ENCODE measurements at regions not wholly inside any gene's neighbourhood (a gene's known extent, or its start where the extent isn't known, plus 50 kb on each side); places are given as distances from the start of the nearest gene placed in this dataset.
A peak's percentile ranks its signal among the peaks of the same experiment; 100 is the strongest.

DNA sequence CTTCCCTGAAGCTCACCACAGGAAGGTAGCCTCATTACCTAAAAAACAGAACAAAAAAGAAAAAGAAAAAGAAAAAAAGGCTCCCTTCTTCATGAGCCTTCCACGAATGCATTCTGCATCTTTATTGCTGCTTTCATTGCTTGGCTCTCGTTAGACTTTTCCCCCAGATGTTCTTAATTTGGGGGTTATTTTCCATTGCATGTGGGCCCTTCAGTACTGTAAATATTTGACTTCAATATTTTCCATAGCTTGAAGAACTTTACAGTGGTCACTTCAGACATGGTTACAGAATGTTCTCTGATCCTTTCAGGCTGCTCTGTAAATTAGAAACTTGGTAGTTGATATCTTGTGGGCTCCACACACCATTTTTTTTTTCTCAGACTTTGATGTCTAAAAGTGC is 65.6 kb upstream of the COPS8 start:
- DNase-seq, result no peak

DNA sequence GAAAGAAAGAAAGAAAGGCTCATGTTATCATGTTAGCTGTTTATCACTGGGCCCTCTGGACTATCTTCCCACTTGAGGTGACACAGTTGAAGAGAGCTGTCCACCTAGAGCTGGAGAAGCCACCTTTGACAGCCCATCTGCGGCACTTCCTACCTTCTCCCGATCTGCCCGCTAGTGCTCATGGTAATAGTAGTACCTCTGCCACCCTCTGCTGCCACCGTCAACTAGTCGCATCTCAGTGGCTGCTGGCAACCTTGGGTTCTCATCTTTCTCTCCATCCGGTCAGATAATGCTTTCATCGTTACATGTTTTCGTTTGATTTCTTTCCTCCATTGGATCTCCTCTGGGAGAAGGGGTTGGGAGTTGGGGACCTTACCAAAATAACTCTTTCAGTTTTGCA is 63.2 kb upstream of the COPS8 start:
- DNase-seq, result no peak

DNA sequence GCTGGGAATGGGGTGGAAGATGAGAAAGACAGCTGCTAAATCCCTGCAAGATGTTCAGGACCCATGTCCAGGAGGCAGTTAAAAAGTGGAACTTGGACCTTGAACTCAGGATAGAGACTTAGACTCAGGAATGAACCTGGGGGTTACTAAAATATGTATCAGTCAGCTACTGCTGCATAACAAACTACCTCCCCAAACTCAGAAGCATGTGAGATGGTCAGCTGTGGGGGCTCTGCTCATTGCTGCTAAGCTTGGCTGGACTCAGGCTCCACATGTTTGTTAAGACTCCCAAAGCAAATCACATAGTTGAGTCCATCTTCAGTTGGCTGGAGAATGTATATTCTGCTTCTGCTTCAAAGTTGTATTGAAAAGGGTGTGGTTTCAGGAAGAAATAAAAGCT is 61.4 kb upstream of the COPS8 start:
- DNase-seq, result no peak

GRCh38 chr2:237025090-237025865 is 60.4 kb upstream of the COPS8 start:
- no peak for DNase-seq

GRCh38 chr2:237026981-237027711 is 58.5 kb upstream of the COPS8 start:
- peak in 35 of 56 donors; percentile 2 to 72 (median 20) for DNase-seq

GRCh38 chr2:237027712-237028029 is 58.0 kb upstream of the COPS8 start:
- DNase-seq, result no peak

- DNase-seq, result no peak
Measured at GRCh38 chr2:237030382-237030781, 55.3 kb upstream of the COPS8 start.

- no peak for DNase-seq
Measured at GRCh38 chr2:237033536-237034060, 52.1 kb upstream of the COPS8 start.

DNA sequence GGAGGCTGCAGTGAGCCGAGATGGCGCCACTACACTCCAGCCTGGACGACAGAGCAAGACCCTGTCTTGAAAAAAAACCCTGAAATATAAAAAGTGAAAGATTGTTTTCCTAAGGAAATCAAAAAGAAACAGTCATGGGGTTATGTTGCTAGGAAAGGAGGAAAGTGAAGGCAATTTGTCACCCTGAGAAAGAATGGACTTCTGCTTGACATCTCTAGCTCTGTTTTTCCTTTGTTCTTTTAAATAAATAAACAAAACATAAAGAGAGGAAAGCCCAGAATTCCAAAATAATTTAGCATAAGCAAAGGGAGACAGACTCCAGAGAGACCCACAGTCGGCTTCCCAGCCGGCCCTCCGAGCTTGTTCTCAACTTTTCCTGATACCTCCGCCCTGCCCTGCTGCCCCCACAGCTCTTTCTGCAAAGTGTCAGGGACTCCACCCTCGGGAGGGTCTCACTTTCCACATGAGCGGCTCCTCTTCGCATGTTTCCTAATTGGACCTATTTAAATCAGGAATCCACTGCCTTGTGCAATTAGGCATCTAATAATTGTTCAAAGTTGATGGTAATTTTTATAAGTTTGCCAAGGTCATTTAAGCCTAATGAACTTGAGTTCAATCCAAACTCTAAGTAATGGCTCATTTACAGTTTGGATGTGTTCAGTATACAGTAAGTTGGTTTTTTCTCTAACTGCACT is 49.8 kb upstream of the COPS8 start:
- no peak for DNase-seq

Data from amygdala (tissue), 56 donors.